PFSK-1 (cell line): ENCODE measurements at regions not wholly inside any gene's neighbourhood (a gene's known extent, or its start where the extent isn't known, plus 50 kb on each side); places are given as distances from the start of the nearest gene placed in this dataset.

ENCODE experiments used
- FOXP2 ChIP-seq: optimal IDR thresholded peaks from 2 replicates; pipeline ENCODE3; 2011; ENCODE audit warnings: borderline replicate concordance, control low read depth, inconsistent platforms; ENCODE audit not compliant: insufficient read depth; ENCODE audit errors: extremely low read length, extremely low read depth
- POLR2AphosphoS5 ChIP-seq: IDR thresholded peaks from 2 replicates; pipeline ENCODE4 v1.6.1; 2012; ENCODE audit warnings: low read depth, mild to moderate bottlenecking, control low read depth, low read length, moderate library complexity
- SIN3A ChIP-seq: IDR thresholded peaks from 2 replicates; pipeline ENCODE4 v1.6.1; 2012; ENCODE audit warnings: mild to moderate bottlenecking, low read length, moderate library complexity, borderline replicate concordance; ENCODE audit not compliant: insufficient read depth
- TAF1 ChIP-seq: IDR thresholded peaks from 2 replicates; pipeline ENCODE4 v1.6.1; 2012; ENCODE audit warnings: low read length, control low read depth, borderline replicate concordance; ENCODE audit not compliant: insufficient read depth
- TF ChIP-seq, protein P1 (sequence below), 2 experiments: IDR thresholded peaks; 2 replicates each; pipeline versions ENCODE4 v1.6.1 to v1.8.0; 2011 to 2012; ENCODE audit warnings: low read depth in 2 of 2, low read length in 2 of 2, control low read depth in 1 of 2, inconsistent platforms in 1 of 2, mild to moderate bottlenecking in 1 of 2, moderate library complexity in 1 of 2; ENCODE audit not compliant: insufficient read depth in 1 of 2

DNA sequence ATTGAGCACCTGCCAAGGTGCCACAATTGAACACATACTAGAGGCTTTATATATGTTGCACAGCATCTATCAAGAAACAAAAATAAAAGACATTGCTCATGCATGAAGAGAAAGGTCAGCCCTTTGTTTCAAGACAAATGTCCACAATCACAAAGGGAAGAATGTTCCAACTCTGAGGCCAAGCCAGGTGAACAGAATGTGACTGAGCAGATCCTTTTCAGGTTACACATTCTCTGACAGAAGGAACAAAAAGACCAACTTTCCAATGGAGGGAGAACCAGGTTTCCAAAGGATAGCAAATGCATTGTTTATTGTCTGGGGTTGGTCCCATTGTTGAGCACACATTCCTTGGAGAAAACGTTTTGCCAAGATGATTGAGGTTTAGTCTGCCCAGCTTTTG is 50.2 kb upstream of the FAM174B start:
- TF ChIP-seq POLR2AphosphoS5 (no peak), TAF1 (no peak), SIN3A (no peak), FOXP2 (no peak)
- TF ChIP-seq, protein P1, sequence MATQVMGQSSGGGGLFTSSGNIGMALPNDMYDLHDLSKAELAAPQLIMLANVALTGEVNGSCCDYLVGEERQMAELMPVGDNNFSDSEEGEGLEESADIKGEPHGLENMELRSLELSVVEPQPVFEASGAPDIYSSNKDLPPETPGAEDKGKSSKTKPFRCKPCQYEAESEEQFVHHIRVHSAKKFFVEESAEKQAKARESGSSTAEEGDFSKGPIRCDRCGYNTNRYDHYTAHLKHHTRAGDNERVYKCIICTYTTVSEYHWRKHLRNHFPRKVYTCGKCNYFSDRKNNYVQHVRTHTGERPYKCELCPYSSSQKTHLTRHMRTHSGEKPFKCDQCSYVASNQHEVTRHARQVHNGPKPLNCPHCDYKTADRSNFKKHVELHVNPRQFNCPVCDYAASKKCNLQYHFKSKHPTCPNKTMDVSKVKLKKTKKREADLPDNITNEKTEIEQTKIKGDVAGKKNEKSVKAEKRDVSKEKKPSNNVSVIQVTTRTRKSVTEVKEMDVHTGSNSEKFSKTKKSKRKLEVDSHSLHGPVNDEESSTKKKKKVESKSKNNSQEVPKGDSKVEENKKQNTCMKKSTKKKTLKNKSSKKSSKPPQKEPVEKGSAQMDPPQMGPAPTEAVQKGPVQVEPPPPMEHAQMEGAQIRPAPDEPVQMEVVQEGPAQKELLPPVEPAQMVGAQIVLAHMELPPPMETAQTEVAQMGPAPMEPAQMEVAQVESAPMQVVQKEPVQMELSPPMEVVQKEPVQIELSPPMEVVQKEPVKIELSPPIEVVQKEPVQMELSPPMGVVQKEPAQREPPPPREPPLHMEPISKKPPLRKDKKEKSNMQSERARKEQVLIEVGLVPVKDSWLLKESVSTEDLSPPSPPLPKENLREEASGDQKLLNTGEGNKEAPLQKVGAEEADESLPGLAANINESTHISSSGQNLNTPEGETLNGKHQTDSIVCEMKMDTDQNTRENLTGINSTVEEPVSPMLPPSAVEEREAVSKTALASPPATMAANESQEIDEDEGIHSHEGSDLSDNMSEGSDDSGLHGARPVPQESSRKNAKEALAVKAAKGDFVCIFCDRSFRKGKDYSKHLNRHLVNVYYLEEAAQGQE (IDR thresholded peaks at IDR 0.05; ENCODE audit: insufficient read depth in 1 of 2, low read depth in 2 of 2, low read length in 2 of 2), result no peak
